Stimulated activated naive CD8-positive, alpha-beta T cell treated with anti-CD3 and anti-CD28 coated beads, Interleukin-15, Interleukin-2, amounts not matched to agents 100 ng/mL and 50 ng/mL, for 24 hours (primary cell): ENCODE measurements at regions not wholly inside any gene's neighbourhood (a gene's known extent, or its start where the extent isn't known, plus 50 kb on each side); places are given as distances from the start of the nearest gene placed in this dataset.
"Not testable (repeated sequence)": the region's sequence is repeated elsewhere in the genome, so short reads cannot be mapped to it uniquely, and the experiment has no call there.

ENCODE experiments used
- H3K27ac Mint-ChIP-seq: one replicate; pipeline ENCODE4 v1.8.0; 2021; ENCODE audit warnings: mild to moderate bottlenecking, mixed read lengths
- H3K27me3 Mint-ChIP-seq: one replicate; pipeline ENCODE4 v1.8.0; 2021; ENCODE audit warnings: mixed read lengths
- H3K36me3 Mint-ChIP-seq: one replicate; pipeline ENCODE4 v1.8.0; 2021; ENCODE audit warnings: low read depth, mixed read lengths
- H3K4me1 Mint-ChIP-seq: one replicate; pipeline ENCODE4 v1.8.0; 2021; ENCODE audit warnings: low read depth, mixed read lengths
- H3K4me3 Mint-ChIP-seq: one replicate; pipeline ENCODE4 v1.8.0; 2021; ENCODE audit warnings: mild to moderate bottlenecking, mixed read lengths
- H3K9me3 Mint-ChIP-seq: one replicate; pipeline ENCODE4 v1.8.0; 2021; ENCODE audit warnings: mixed read lengths

GRCh38 chr10:78594559-78595268, 474.1 kb upstream of the ZMIZ1 start:
- H3K36me3 Mint-ChIP-seq, result no peaks in the 10 kb centered on the region
- H3K27ac Mint-ChIP-seq, result no peak overlapping the region
- H3K9me3 Mint-ChIP-seq, result no peaks in the 10 kb centered on the region
- H3K4me1 Mint-ChIP-seq, result no peaks in the 10 kb centered on the region
- peaks cover 4% of the 10 kb centered on the region for H3K27me3 Mint-ChIP-seq
- no peak overlapping the region for H3K4me3 Mint-ChIP-seq

GRCh38 chr10:78595269-78595619, 473.5 kb upstream of the ZMIZ1 start:
- Mint-ChIP-seq H3K27ac (no peak overlapping the region), H3K27me3 (peaks cover 4% of the 10 kb centered on the region), H3K36me3 (no peaks in the 10 kb centered on the region), H3K4me3 (no peak overlapping the region), H3K4me1 (no peaks in the 10 kb centered on the region), H3K9me3 (no peaks in the 10 kb centered on the region)

GRCh38 chr10:78596556-78596955, 472.2 kb upstream of the ZMIZ1 start:
- H3K4me3 Mint-ChIP-seq, result no peak overlapping the region
- no peak overlapping the region for H3K27ac Mint-ChIP-seq
- peaks cover 7% of the 10 kb centered on the region for H3K27me3 Mint-ChIP-seq
- H3K36me3 Mint-ChIP-seq, result no peaks in the 10 kb centered on the region
- H3K9me3 Mint-ChIP-seq, result no peaks in the 10 kb centered on the region
- H3K4me1 Mint-ChIP-seq, result no peaks in the 10 kb centered on the region

- Mint-ChIP-seq H3K4me3 (no peak overlapping the region), H3K36me3 (no peaks in the 10 kb centered on the region), H3K4me1 (peaks cover 5% of the 10 kb centered on the region), H3K27ac (no peak overlapping the region), H3K9me3 (no peaks in the 10 kb centered on the region), H3K27me3 (peaks cover 7% of the 10 kb centered on the region)
These were observed 470.8 kb upstream of the ZMIZ1 start for GRCh38 chr10:78597796-78598555.

- Mint-ChIP-seq H3K27ac (no peak overlapping the region), H3K36me3 (no peaks in the 10 kb centered on the region), H3K27me3 (peaks cover 7% of the 10 kb centered on the region), H3K4me3 (no peak overlapping the region), H3K9me3 (no peaks in the 10 kb centered on the region), H3K4me1 (peaks cover 5% of the 10 kb centered on the region)
These were observed 469.5 kb upstream of the ZMIZ1 start for GRCh38 chr10:78599122-78599853.

- Mint-ChIP-seq H3K4me1 (peaks cover 5% of the 10 kb centered on the region), H3K9me3 (no peaks in the 10 kb centered on the region), H3K27ac (no peak overlapping the region), H3K36me3 (no peaks in the 10 kb centered on the region), H3K27me3 (peaks cover 7% of the 10 kb centered on the region), H3K4me3 (no peak overlapping the region)
These were observed 468.6 kb upstream of the ZMIZ1 start for GRCh38 chr10:78600121-78600665.

- Mint-ChIP-seq H3K36me3 (no peaks in the 10 kb centered on the region), H3K4me1 (peaks cover 5% of the 10 kb centered on the region), H3K27ac (no peak overlapping the region), H3K9me3 (no peaks in the 10 kb centered on the region), H3K27me3 (peaks cover 7% of the 10 kb centered on the region), H3K4me3 (no peak overlapping the region)
These were observed 468.0 kb upstream of the ZMIZ1 start for GRCh38 chr10:78600740-78601139.

- Mint-ChIP-seq H3K27me3 (peaks cover 11% of the 10 kb centered on the region), H3K9me3 (no peaks in the 10 kb centered on the region), H3K27ac (no peak overlapping the region), H3K36me3 (no peaks in the 10 kb centered on the region), H3K4me1 (peaks cover 5% of the 10 kb centered on the region), H3K4me3 (no peak overlapping the region)
These were observed 466.4 kb upstream of the ZMIZ1 start for GRCh38 chr10:78602201-78602932.

- Mint-ChIP-seq H3K27ac (no peak overlapping the region), H3K36me3 (no peaks in the 10 kb centered on the region), H3K4me1 (peaks cover 5% of the 10 kb centered on the region), H3K27me3 (peaks cover 14% of the 10 kb centered on the region), H3K9me3 (peaks cover 4% of the 10 kb centered on the region), H3K4me3 (no peak overlapping the region)
These were observed 464.5 kb upstream of the ZMIZ1 start for GRCh38 chr10:78604286-78604685.

GRCh38 chr10:78604721-78605120, 464.0 kb upstream of the ZMIZ1 start:
- no peak overlapping the region for H3K27ac Mint-ChIP-seq
- H3K4me1 Mint-ChIP-seq, result peaks cover 5% of the 10 kb centered on the region

GRCh38 chr10:78605800-78606350, 462.9 kb upstream of the ZMIZ1 start:
- Mint-ChIP-seq H3K4me1 (peaks cover 5% of the 10 kb centered on the region), H3K9me3 (peaks cover 4% of the 10 kb centered on the region), H3K4me3 (no peak overlapping the region), H3K27ac (no peak overlapping the region), H3K27me3 (peaks cover 17% of the 10 kb centered on the region), H3K36me3 (no peaks in the 10 kb centered on the region)

More at GRCh38 chr10:78604721-78605120, 464.0 kb upstream of the ZMIZ1 start:
- H3K27me3 Mint-ChIP-seq, result peaks cover 14% of the 10 kb centered on the region
- no peaks in the 10 kb centered on the region for H3K36me3 Mint-ChIP-seq
- peaks cover 4% of the 10 kb centered on the region for H3K9me3 Mint-ChIP-seq
- H3K4me3 Mint-ChIP-seq, result no peak overlapping the region

- not testable (repeated sequence) for H3K4me3 Mint-ChIP-seq, H3K4me1 Mint-ChIP-seq, H3K9me3 Mint-ChIP-seq, H3K36me3 Mint-ChIP-seq, H3K27ac Mint-ChIP-seq
- peaks cover 19% of the 10 kb centered on the region for H3K27me3 Mint-ChIP-seq
These were observed 462.0 kb upstream of the ZMIZ1 start for GRCh38 chr10:78606766-78607165.

- peaks cover 27% of the 10 kb centered on the region for H3K27me3 Mint-ChIP-seq
- no peak overlapping the region for H3K4me3 Mint-ChIP-seq
- H3K9me3 Mint-ChIP-seq, result peaks cover 4% of the 10 kb centered on the region
- H3K4me1 Mint-ChIP-seq, result no peaks in the 10 kb centered on the region
- no peak overlapping the region for H3K27ac Mint-ChIP-seq
- no peaks in the 10 kb centered on the region for H3K36me3 Mint-ChIP-seq
These were observed 458.8 kb upstream of the ZMIZ1 start for GRCh38 chr10:78609976-78610375.

GRCh38 chr10:78613132-78613531, 455.6 kb upstream of the ZMIZ1 start:
- Mint-ChIP-seq H3K9me3 (peaks cover 4% of the 10 kb centered on the region), H3K4me3 (no peak overlapping the region), H3K27me3 (peaks cover 23% of the 10 kb centered on the region), H3K27ac (no peak overlapping the region), H3K4me1 (no peaks in the 10 kb centered on the region), H3K36me3 (no peaks in the 10 kb centered on the region)
